HEK293 (cell line): ENCODE measurements at regions not wholly inside any gene's neighbourhood (a gene's known extent, or its start where the extent isn't known, plus 50 kb on each side); places are given as distances from the start of the nearest gene placed in this dataset.

ENCODE experiments used
- CTCF ChIA-PET: fragments of 350-600 bp; formaldehyde crosslinking; extraction: SDS; loops from one replicate; lab custom pipeline; 2021; ENCODE audit warnings: antibody characterized with exemption; lab: Yijun Ruan, JAX
- POLR2A ChIA-PET: fragments of 300-600 bp; formaldehyde crosslinking; extraction: SDS; loops from one replicate; lab custom pipeline; 2020; ENCODE audit warnings: antibody characterized with exemption, inconsistent platforms; lab: Yijun Ruan, JAX
- H3K27ac ChIP-seq: fragments of 200-500 bp; sonication (Bioruptor generic); 2 replicates; pipeline ENCODE4 v1.5.1; 2014; ENCODE audit warnings: low read depth, low read length, control low read depth, inconsistent platforms; ENCODE audit errors: extremely low read depth
- H3K36me3 ChIP-seq, 2 experiments: fragments of 200-500 bp in 1 of 2; sonication (Bioruptor generic) in 1 of 2; 1 replicate in 1 of 2; 2 replicates in 1 of 2; pipeline ENCODE4 v1.5.1; 2014 to 2017; ENCODE audit warnings: inconsistent platforms in 2 of 2, low read length in 2 of 2; ENCODE audit not compliant: control insufficient read depth in 2 of 2, insufficient read depth in 1 of 2
- H3K4me1 ChIP-seq: fragments of 200-500 bp; sonication (Bioruptor generic); 2 replicates; pipeline ENCODE4 v1.5.1; 2014; ENCODE audit warnings: mild to moderate bottlenecking, low read length, inconsistent platforms; ENCODE audit not compliant: control insufficient read depth, insufficient read depth
- H3K4me3 ChIP-seq: 2 replicates; pipeline ENCODE4 v1.5.1; 2011; ENCODE audit warnings: low read depth, mild to moderate bottlenecking, control low read depth, low read length, moderate library complexity
- H3K9me3 ChIP-seq: fragments of 200-500 bp; sonication (Bioruptor generic); 2 replicates; pipeline ENCODE4 v1.5.1; 2014; ENCODE audit warnings: low read depth, low read length, inconsistent platforms; ENCODE audit not compliant: control insufficient read depth, insufficient read depth
- AEBP2 ChIP-seq: fragments of 450-650 bp; formaldehyde crosslinking; IDR thresholded peaks from 2 replicates; pipeline ENCODE4 v1.5.1; 2016; ENCODE audit warnings: missing biosample characterization, missing genetic modification characterization, borderline replicate concordance
- PRDM2 ChIP-seq: fragments of 450-650 bp; formaldehyde crosslinking; IDR thresholded peaks from 2 replicates; pipeline ENCODE4 v1.5.1; 2016; ENCODE audit warnings: missing biosample characterization, missing genetic modification characterization, borderline replicate concordance
- WT1 ChIP-seq: fragments of 450-650 bp; formaldehyde crosslinking; IDR thresholded peaks from 2 replicates; pipeline ENCODE4 v1.5.1; 2016; ENCODE audit warnings: missing biosample characterization, missing genetic modification characterization
- ZBTB6 ChIP-seq: fragments of 450-650 bp; formaldehyde crosslinking; IDR thresholded peaks from 2 replicates; pipeline ENCODE4 v1.5.1; 2017; ENCODE audit warnings: missing biosample characterization, missing genetic modification characterization
- ZFHX2 ChIP-seq: fragments of 450-650 bp; formaldehyde crosslinking; conservative IDR thresholded peaks from 2 replicates; pipeline ENCODE4 v1.5.1; 2016; ENCODE audit warnings: missing biosample characterization, missing genetic modification characterization
- ZFP3 ChIP-seq: fragments of 450-650 bp; formaldehyde crosslinking; IDR thresholded peaks from 2 replicates; pipeline ENCODE4 v1.5.1; 2016; ENCODE audit warnings: low read depth, missing biosample characterization, missing genetic modification characterization
- ZNF138 ChIP-seq: fragments of 450-650 bp; formaldehyde crosslinking; IDR thresholded peaks from 2 replicates; pipeline ENCODE4 v1.5.1; 2016; ENCODE audit warnings: missing biosample characterization, missing genetic modification characterization, borderline replicate concordance
- ZNF169 ChIP-seq: fragments of 450-650 bp; formaldehyde crosslinking; IDR thresholded peaks from 2 replicates; pipeline ENCODE4 v1.5.1; 2016; ENCODE audit warnings: missing biosample characterization, missing genetic modification characterization
- ZNF18 ChIP-seq: fragments of 450-650 bp; formaldehyde crosslinking; IDR thresholded peaks from 2 replicates; pipeline ENCODE4 v1.5.1; 2016; ENCODE audit warnings: missing biosample characterization, missing genetic modification characterization
- ZNF23 ChIP-seq: fragments of 450-650 bp; formaldehyde crosslinking; IDR thresholded peaks from 2 replicates; pipeline ENCODE4 v1.5.1; 2016; ENCODE audit warnings: missing biosample characterization, missing genetic modification characterization, borderline replicate concordance
- ZNF248 ChIP-seq: fragments of 450-650 bp; formaldehyde crosslinking; IDR thresholded peaks from 2 replicates; pipeline ENCODE4 v1.5.1; 2017; ENCODE audit warnings: missing biosample characterization, missing genetic modification characterization
- ZNF266 ChIP-seq: fragments of 450-650 bp; formaldehyde crosslinking; IDR thresholded peaks from 2 replicates; pipeline ENCODE4 v1.5.1; 2016; ENCODE audit warnings: missing biosample characterization, missing genetic modification characterization, low read depth
- ZNF280D ChIP-seq: fragments of 450-650 bp; formaldehyde crosslinking; IDR thresholded peaks from 2 replicates; pipeline ENCODE4 v1.5.1; 2016; ENCODE audit warnings: missing biosample characterization, missing genetic modification characterization
- ZNF324 ChIP-seq: fragments of 450-650 bp; formaldehyde crosslinking; IDR thresholded peaks from 2 replicates; pipeline ENCODE4 v1.5.1; 2016; ENCODE audit warnings: missing biosample characterization, missing genetic modification characterization
- ZNF449 ChIP-seq: fragments of 450-650 bp; formaldehyde crosslinking; IDR thresholded peaks from 2 replicates; pipeline ENCODE4 v1.5.1; 2017; ENCODE audit warnings: missing biosample characterization, mild to moderate bottlenecking, missing genetic modification characterization, moderate library complexity
- ZNF48 ChIP-seq: fragments of 450-650 bp; formaldehyde crosslinking; IDR thresholded peaks from 2 replicates; pipeline ENCODE4 v1.5.1; 2016; ENCODE audit warnings: missing biosample characterization, missing genetic modification characterization
- ZNF558 ChIP-seq: fragments of 450-650 bp; formaldehyde crosslinking; IDR thresholded peaks from 2 replicates; pipeline ENCODE4 v1.5.1; 2016; ENCODE audit warnings: missing biosample characterization, missing genetic modification characterization
- ZNF585B ChIP-seq: fragments of 450-650 bp; formaldehyde crosslinking; IDR thresholded peaks from 2 replicates; pipeline ENCODE4 v1.5.1; 2016; ENCODE audit warnings: missing biosample characterization, missing genetic modification characterization
- ZNF596 ChIP-seq: fragments of 450-650 bp; IDR thresholded peaks from 2 replicates; pipeline ENCODE4 v1.5.0; 2018; ENCODE audit warnings: missing biosample characterization, mild to moderate bottlenecking, missing genetic modification characterization, moderate library complexity
- ZNF621 ChIP-seq: fragments of 450-650 bp; formaldehyde crosslinking; IDR thresholded peaks from 2 replicates; pipeline ENCODE4 v1.5.1; 2017; ENCODE audit warnings: missing biosample characterization, missing genetic modification characterization
- ZNF677 ChIP-seq: fragments of 450-650 bp; IDR thresholded peaks from 2 replicates; pipeline ENCODE4 v1.5.0; 2018; ENCODE audit warnings: missing biosample characterization, mild to moderate bottlenecking, missing genetic modification characterization, moderate library complexity
- ZSCAN23 ChIP-seq: fragments of 450-650 bp; formaldehyde crosslinking; IDR thresholded peaks from 2 replicates; pipeline ENCODE4 v1.5.1; 2016; ENCODE audit warnings: missing biosample characterization, missing genetic modification characterization

GRCh38 chr1:168834225-168834872, 105.3 kb upstream of the DPT start (continued):
- no peak for TF ChIP-seq ZNF280D (tag by site-specific recombination)
- TF ChIP-seq ZNF449 (tag by site-specific recombination): no peak
- no peak for TF ChIP-seq ZNF266 (tag by site-specific recombination)

- ChIA-PET CTCF (no interaction called here), POLR2A (no interaction called here)
- Histone ChIP-seq H3K9me3 (no peaks in the 10 kb centered on the region), H3K36me3 (no peaks in the 10 kb centered on the region), H3K27ac (no peak overlapping the region), H3K4me3 (no peak overlapping the region), H3K4me1 (no peaks in the 10 kb centered on the region)
- TF ChIP-seq PRDM2 (tag by site-specific recombination) (no peak), ZNF621 (tag by site-specific recombination) (no peak), ZNF18 (no peak), ZNF558 (tag by site-specific recombination) (no peak), ZNF138 (no peak), AEBP2 (no peak), ZBTB6 (tag by site-specific recombination) (no peak), ZFP3 (no peak), ZNF596 (tag by site-specific recombination) (no peak), ZSCAN23 (tag by site-specific recombination) (no peak), ZNF169 (tag by site-specific recombination) (no peak), ZNF23 (tag by site-specific recombination) (no peak), WT1 (no peak), ZNF585B (no peak), ZNF324 (tag by site-specific recombination) (no peak), ZNF248 (no peak), ZNF48 (no peak), ZFHX2 (tag by site-specific recombination) (no peak), ZNF677 (tag by site-specific recombination) (no peak)
Measured at GRCh38 chr1:168835176-168835575, 106.2 kb upstream of the DPT start.
